Stimulated activated CD4-positive, alpha-beta T cell treated with anti-CD3 and anti-CD28 coated beads, Interleukin-12 subunit alpha, Interleukin-12 subunit beta, amount 100 ng/mL, for 24 hours (primary cell): ENCODE measurements at regions not wholly inside any gene's neighbourhood (a gene's known extent, or its start where the extent isn't known, plus 50 kb on each side); places are given as distances from the start of the nearest gene placed in this dataset.
A peak's percentile ranks its signal among the peaks of the same experiment; 100 is the strongest.
"Not testable (repeated sequence)": the region's sequence is repeated elsewhere in the genome, so short reads cannot be mapped to it uniquely, and the experiment has no call there.

Experiments
- DNase-seq, 2 experiments: peaks; one replicate each; pipeline ENCODE4 v3.0.0-alpha.2; 2020; ENCODE audit warnings: low read depth in 2 of 2

GRCh38 chr5:40224421-40224820, 455.3 kb upstream of the PTGER4 start:
- no peak for DNase-seq

GRCh38 chr5:40223884-40224402, 455.8 kb upstream of the PTGER4 start:
- peak in 1 of 2 experiments; percentile 8 for DNase-seq

- no peak for DNase-seq
Measured at GRCh38 chr5:40221796-40222195, 457.9 kb upstream of the PTGER4 start.

GRCh38 chr5:40221255-40221654, 458.5 kb upstream of the PTGER4 start:
- DNase-seq: no peak

GRCh38 chr5:40220260-40220659, 459.5 kb upstream of the PTGER4 start:
- no peak for DNase-seq

- no peak for DNase-seq
Measured at GRCh38 chr5:40217553-40217952, 462.2 kb upstream of the PTGER4 start.

GRCh38 chr5:40210694-40211093, 469.0 kb upstream of the PTGER4 start:
- no peak for DNase-seq

GRCh38 chr5:40206030-40206429, 473.7 kb upstream of the PTGER4 start:
- no peak for DNase-seq

GRCh38 chr5:40204144-40204543, 475.6 kb upstream of the PTGER4 start:
- DNase-seq: no peak

GRCh38 chr5:40202814-40203440, 476.8 kb upstream of the PTGER4 start:
- no peak for DNase-seq

- DNase-seq: no peak
Measured at GRCh38 chr5:40198736-40199135, 481.0 kb upstream of the PTGER4 start.

- DNase-seq: not testable (repeated sequence)
Measured at GRCh38 chr5:40195574-40195973, 484.1 kb upstream of the PTGER4 start.

GRCh38 chr5:40191150-40191549, 488.6 kb upstream of the PTGER4 start:
- DNase-seq: no peak

- DNase-seq: no peak
Measured at GRCh38 chr5:40172721-40173120, 507.0 kb upstream of the PTGER4 start.

GRCh38 chr5:40171971-40172370, 507.7 kb upstream of the PTGER4 start:
- DNase-seq: no peak

- DNase-seq: no peak
Measured at GRCh38 chr5:40167283-40167682, 512.4 kb upstream of the PTGER4 start.

GRCh38 chr5:40166802-40167201, 512.9 kb upstream of the PTGER4 start:
- no peak for DNase-seq

- DNase-seq: no peak
Measured at GRCh38 chr5:40165789-40166728, 513.7 kb upstream of the PTGER4 start.

- DNase-seq: no peak
Measured at GRCh38 chr5:40165106-40165788, 514.5 kb upstream of the PTGER4 start.

- no peak for DNase-seq
Measured at GRCh38 chr5:40160435-40160834, 519.3 kb upstream of the PTGER4 start.

- DNase-seq: no peak
Measured at GRCh38 chr5:40154194-40154593, 525.5 kb upstream of the PTGER4 start.

- DNase-seq: no peak
Measured at GRCh38 chr5:40150896-40151295, 528.8 kb upstream of the PTGER4 start.
